ENCODE measurements at regions not wholly inside any gene's neighbourhood (a gene's known extent, or its start where the extent isn't known, plus 50 kb on each side); places are given as distances from the start of the nearest gene placed in this dataset.

GRCh38 chr12:127582074-127582473, 684.9 kb upstream of the TMEM132C start:
- no peak for DNase-seq (ENCODE audit: low read depth)
- TF ChIP-seq CTCF (conservative IDR thresholded peaks at IDR 0.05; ENCODE audit: low read depth, low read length): no peak
- no peak overlapping the region for H3K4me3 ChIP-seq (ENCODE audit: low read depth, low read length)

GRCh38 chr12:127583041-127583440, 683.9 kb upstream of the TMEM132C start:
- no peak for DNase-seq (ENCODE audit: low read depth)
- H3K4me3 ChIP-seq (ENCODE audit: low read depth, low read length): no peak overlapping the region
- no peak for TF ChIP-seq CTCF (conservative IDR thresholded peaks at IDR 0.05; ENCODE audit: low read depth, low read length)

GRCh38 chr12:127588249-127588648, 678.7 kb upstream of the TMEM132C start:
- DNase-seq (ENCODE audit: low read depth): no peak
- TF ChIP-seq CTCF (conservative IDR thresholded peaks at IDR 0.05; ENCODE audit: low read depth, low read length): no peak
- H3K4me3 ChIP-seq (ENCODE audit: low read depth, low read length): no peak overlapping the region

GRCh38 chr12:127589541-127589940, 677.4 kb upstream of the TMEM132C start:
- H3K4me3 ChIP-seq (ENCODE audit: low read depth, low read length): no peak overlapping the region
- no peak for TF ChIP-seq CTCF (conservative IDR thresholded peaks at IDR 0.05; ENCODE audit: low read depth, low read length)
- DNase-seq (ENCODE audit: low read depth): no peak

- no peak for DNase-seq (ENCODE audit: low read depth)
- TF ChIP-seq CTCF (conservative IDR thresholded peaks at IDR 0.05; ENCODE audit: low read depth, low read length): no peak
These were observed 676.1 kb upstream of the TMEM132C start for GRCh38 chr12:127590868-127591267.

GRCh38 chr12:127592245-127592644, 674.7 kb upstream of the TMEM132C start:
- DNase-seq (ENCODE audit: low read depth): no peak
- no peak overlapping the region for H3K4me3 ChIP-seq (ENCODE audit: low read depth, low read length)
- TF ChIP-seq CTCF (conservative IDR thresholded peaks at IDR 0.05; ENCODE audit: low read depth, low read length): no peak

More at GRCh38 chr12:127590868-127591267, 676.1 kb upstream of the TMEM132C start:
- no peak overlapping the region for H3K4me3 ChIP-seq (ENCODE audit: low read depth, low read length)

- no peak for TF ChIP-seq CTCF (conservative IDR thresholded peaks at IDR 0.05; ENCODE audit: low read depth, low read length)
- DNase-seq (ENCODE audit: low read depth): no peak
- no peak overlapping the region for H3K4me3 ChIP-seq (ENCODE audit: low read depth, low read length)
These were observed 672.5 kb upstream of the TMEM132C start for GRCh38 chr12:127594351-127594970.
